HUES6 (cell line): ENCODE measurements at regions not wholly inside any gene's neighbourhood (a gene's known extent, or its start where the extent isn't known, plus 50 kb on each side); places are given as distances from the start of the nearest gene placed in this dataset.

Experiments used
- H3K27ac ChIP-seq: 2 replicates; pipeline ENCODE4 v1.7.0; 2013; ENCODE audit warnings: low read depth, mild to moderate bottlenecking, low read length, inconsistent platforms
- H3K27me3 ChIP-seq: 2 replicates; pipeline ENCODE4 v1.6.1; 2013; ENCODE audit warnings: low read length; ENCODE audit not compliant: control insufficient read depth, insufficient read depth
- H3K36me3 ChIP-seq: 2 replicates; pipeline ENCODE4 v1.6.1; 2013; ENCODE audit warnings: low read length; ENCODE audit not compliant: control insufficient read depth, insufficient read depth
- H3K4me1 ChIP-seq: 2 replicates; pipeline ENCODE4 v1.6.1; 2013; ENCODE audit warnings: low read length; ENCODE audit not compliant: control insufficient read depth, insufficient read depth
- H3K4me3 ChIP-seq: 2 replicates; pipeline ENCODE4 v1.5.1; 2013; ENCODE audit warnings: low read depth, low read length
- H3K9ac ChIP-seq: one replicate; pipeline ENCODE4 v1.6.1; 2013; ENCODE audit warnings: mild to moderate bottlenecking, low read length
- H3K9me3 ChIP-seq: 2 replicates; pipeline ENCODE4 v1.6.1; 2013; ENCODE audit warnings: low read depth, low read length; ENCODE audit not compliant: control insufficient read depth, insufficient read depth

DNA sequence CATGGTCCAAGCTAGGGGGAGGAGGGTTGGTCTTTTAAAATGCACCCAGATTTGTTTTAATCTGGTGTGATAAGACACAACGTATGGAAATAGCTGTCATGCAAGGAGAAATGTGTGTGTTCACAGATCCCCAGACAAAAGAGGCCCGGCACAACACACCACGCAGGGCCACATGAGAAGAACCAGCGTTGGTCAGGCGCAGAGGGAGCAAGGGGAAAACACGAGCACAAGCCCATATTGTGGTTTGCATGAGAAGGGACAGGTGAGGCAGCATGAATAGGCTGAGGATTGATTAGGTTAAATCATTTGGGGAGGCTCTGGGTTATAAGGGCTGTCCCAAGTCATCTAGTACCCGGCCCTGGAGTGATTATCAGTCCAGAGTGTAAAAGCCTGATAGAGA is 272.5 kb upstream of the NCKAP5 start:
- Histone ChIP-seq H3K9me3 (no peaks in the 10 kb centered on the region), H3K4me3 (no peak overlapping the region), H3K4me1 (no peaks in the 10 kb centered on the region), H3K9ac (no peak overlapping the region), H3K27ac (no peak overlapping the region), H3K27me3 (no peaks in the 10 kb centered on the region), H3K36me3 (no peaks in the 10 kb centered on the region)

DNA sequence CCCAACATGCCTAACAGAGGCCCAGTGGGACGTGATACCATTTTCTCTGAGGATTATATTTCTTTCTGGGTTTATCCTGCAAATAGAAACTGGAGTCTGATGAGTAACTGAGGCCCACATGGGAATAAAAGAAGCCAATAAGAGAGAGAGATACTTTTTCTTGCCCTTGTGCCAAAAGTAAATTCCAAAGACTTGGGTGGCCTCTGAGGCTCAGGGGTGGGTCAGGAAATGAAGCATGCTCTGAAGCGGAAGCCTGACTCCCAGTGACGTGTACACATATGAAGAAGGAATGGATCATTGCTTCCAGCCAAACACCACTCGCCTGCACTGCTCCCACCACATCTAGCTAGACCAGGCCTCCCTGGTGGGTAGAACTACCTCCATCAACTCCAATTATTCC is 273.6 kb upstream of the NCKAP5 start:
- Histone ChIP-seq H3K27ac (no peak overlapping the region), H3K4me3 (no peak overlapping the region), H3K4me1 (no peaks in the 10 kb centered on the region), H3K27me3 (no peaks in the 10 kb centered on the region), H3K9ac (no peak overlapping the region), H3K9me3 (no peaks in the 10 kb centered on the region), H3K36me3 (no peaks in the 10 kb centered on the region)

DNA sequence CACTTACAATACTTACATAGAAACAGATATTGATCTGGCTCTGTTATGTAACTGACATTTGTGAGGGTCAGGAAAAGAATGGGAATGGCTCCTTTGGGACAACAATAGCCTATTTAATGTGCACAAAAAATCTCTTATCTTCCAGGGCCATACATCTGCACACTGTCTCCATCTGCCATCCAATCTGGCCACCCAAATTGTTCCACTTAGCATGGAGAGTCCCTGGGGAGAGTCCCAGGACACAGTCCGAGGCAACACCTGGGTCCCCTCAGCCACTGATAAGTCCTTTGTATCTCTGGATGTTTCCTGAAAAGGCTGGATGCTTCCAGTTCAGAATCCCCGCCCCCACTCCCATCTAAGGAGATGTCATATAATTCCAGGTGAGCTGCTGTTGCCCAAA is 274.2 kb upstream of the NCKAP5 start:
- H3K9ac ChIP-seq: no peak overlapping the region
- H3K36me3 ChIP-seq: no peaks in the 10 kb centered on the region
- H3K9me3 ChIP-seq: no peaks in the 10 kb centered on the region
- no peaks in the 10 kb centered on the region for H3K27me3 ChIP-seq
- H3K27ac ChIP-seq: no peak overlapping the region
- no peak overlapping the region for H3K4me3 ChIP-seq
- no peaks in the 10 kb centered on the region for H3K4me1 ChIP-seq

DNA sequence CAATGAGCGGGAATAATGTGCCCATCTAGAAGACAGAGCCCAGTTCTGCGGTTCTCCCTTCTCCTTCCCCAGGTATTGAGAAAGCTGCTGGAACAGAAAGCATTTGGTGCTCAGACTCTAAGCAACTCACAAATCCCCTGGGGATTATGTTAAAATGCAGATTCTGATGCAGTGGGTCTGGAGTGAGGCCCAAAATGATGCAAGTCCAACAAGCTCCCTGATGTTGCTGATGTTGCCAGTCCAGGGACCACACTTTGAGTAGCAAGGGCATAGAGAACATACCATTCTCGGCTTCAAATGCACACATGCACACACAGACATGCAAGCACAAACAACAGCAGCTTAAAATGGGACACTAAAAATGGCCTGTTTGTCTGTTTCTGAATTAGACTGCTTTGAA is 274.8 kb upstream of the NCKAP5 start:
- Histone ChIP-seq H3K4me1 (no peaks in the 10 kb centered on the region), H3K4me3 (no peak overlapping the region), H3K9me3 (no peaks in the 10 kb centered on the region), H3K27me3 (no peaks in the 10 kb centered on the region), H3K27ac (no peak overlapping the region), H3K36me3 (no peaks in the 10 kb centered on the region), H3K9ac (no peak overlapping the region)

- H3K27ac ChIP-seq: no peak overlapping the region
- no peaks in the 10 kb centered on the region for H3K27me3 ChIP-seq
Measured at GRCh38 chr2:133843551-133843950, 275.3 kb upstream of the NCKAP5 start.

GRCh38 chr2:133844214-133844892 is 276.1 kb upstream of the NCKAP5 start:
- no peak overlapping the region for H3K9ac ChIP-seq
- H3K36me3 ChIP-seq: no peaks in the 10 kb centered on the region
- H3K27me3 ChIP-seq: no peaks in the 10 kb centered on the region
- no peak overlapping the region for H3K4me3 ChIP-seq
- H3K4me1 ChIP-seq: no peaks in the 10 kb centered on the region
- no peak overlapping the region for H3K27ac ChIP-seq
- no peaks in the 10 kb centered on the region for H3K9me3 ChIP-seq

More at GRCh38 chr2:133843551-133843950, 275.3 kb upstream of the NCKAP5 start:
- Histone ChIP-seq H3K4me1 (no peaks in the 10 kb centered on the region), H3K9ac (no peak overlapping the region), H3K36me3 (no peaks in the 10 kb centered on the region), H3K4me3 (no peak overlapping the region), H3K9me3 (no peaks in the 10 kb centered on the region)

- Histone ChIP-seq H3K27me3 (no peaks in the 10 kb centered on the region), H3K36me3 (no peaks in the 10 kb centered on the region), H3K4me3 (no peak overlapping the region), H3K27ac (no peak overlapping the region), H3K4me1 (no peaks in the 10 kb centered on the region), H3K9ac (no peak overlapping the region), H3K9me3 (0 out of 2 replicates have a peak, but pooled peaks cover under 1% of the 10 kb centered on the region)
Measured at GRCh38 chr2:133846476-133846875, 278.2 kb upstream of the NCKAP5 start.

- Histone ChIP-seq H3K4me1 (no peaks in the 10 kb centered on the region), H3K4me3 (no peak overlapping the region), H3K9me3 (peaks cover 7% of the 10 kb centered on the region; the same call in 1 of the 2 replicates), H3K27me3 (no peaks in the 10 kb centered on the region), H3K36me3 (no peaks in the 10 kb centered on the region), H3K9ac (no peak overlapping the region), H3K27ac (no peak overlapping the region)
Measured at GRCh38 chr2:133847591-133847990, 279.3 kb upstream of the NCKAP5 start.

DNA sequence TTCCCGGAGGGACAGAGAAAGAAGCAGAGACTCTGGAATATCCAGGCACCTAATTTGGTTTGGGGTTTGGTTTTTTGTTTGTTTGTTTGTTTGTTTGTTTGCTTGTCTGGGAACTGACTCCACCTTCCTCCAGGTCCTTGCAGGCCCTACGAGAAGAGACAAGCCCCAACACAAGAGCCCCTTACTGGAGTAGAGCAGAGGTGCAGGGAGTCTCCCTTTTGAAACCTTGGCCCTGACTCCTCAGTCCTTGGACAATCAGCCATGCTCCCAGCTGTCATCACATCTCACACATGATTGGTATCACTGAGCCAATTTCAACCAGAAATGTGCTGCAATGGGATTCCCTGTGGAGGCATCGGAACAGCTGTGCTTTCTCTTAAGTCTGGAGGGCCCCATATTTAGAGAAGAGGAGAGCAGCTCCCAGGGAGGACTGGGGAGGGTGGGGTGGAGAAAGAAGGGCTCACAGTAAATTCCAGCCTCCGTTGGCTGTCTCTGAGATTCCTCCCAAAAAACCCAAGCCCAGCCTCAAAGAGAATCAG is 279.9 kb upstream of the NCKAP5 start:
- Histone ChIP-seq H3K27ac (no peak overlapping the region), H3K9me3 (peaks cover 10% of the 10 kb centered on the region), H3K4me3 (no peak overlapping the region)

DNA sequence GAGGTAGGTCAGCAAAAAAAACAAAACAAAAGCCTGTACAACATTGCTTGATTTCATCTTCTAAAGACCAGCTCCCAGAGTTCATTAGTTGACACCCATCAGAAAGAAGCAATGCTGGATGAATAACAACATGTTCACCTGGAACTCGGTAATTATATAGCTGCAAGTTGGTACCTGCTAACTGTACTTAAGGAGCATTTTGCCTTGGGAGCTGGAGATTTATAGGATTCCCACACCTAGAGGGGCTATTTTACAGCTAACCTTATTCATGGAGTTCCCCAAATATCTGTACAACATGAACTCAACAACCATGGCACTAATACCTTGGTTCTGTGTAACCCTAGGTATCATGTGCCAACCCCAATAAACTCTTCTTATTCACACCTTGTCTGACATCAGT is 281.1 kb upstream of the NCKAP5 start:
- H3K27me3 ChIP-seq: no peaks in the 10 kb centered on the region
- no peak overlapping the region for H3K4me3 ChIP-seq
- H3K27ac ChIP-seq: no peak overlapping the region
- no peaks in the 10 kb centered on the region for H3K4me1 ChIP-seq
- H3K36me3 ChIP-seq: no peaks in the 10 kb centered on the region
- H3K9ac ChIP-seq: no peak overlapping the region
- H3K9me3 ChIP-seq: peaks cover 18% of the 10 kb centered on the region

More for the DNA sequence above, 279.9 kb upstream of the NCKAP5 start:
- Histone ChIP-seq H3K9ac (no peak overlapping the region), H3K4me1 (no peaks in the 10 kb centered on the region), H3K36me3 (no peaks in the 10 kb centered on the region), H3K27me3 (no peaks in the 10 kb centered on the region)

GRCh38 chr2:133854603-133855200 is 286.4 kb upstream of the NCKAP5 start:
- Histone ChIP-seq H3K4me1 (no peaks in the 10 kb centered on the region), H3K9ac (no peak overlapping the region), H3K27ac (no peak overlapping the region)

More at GRCh38 chr2:133854603-133855200, 286.4 kb upstream of the NCKAP5 start:
- Histone ChIP-seq H3K36me3 (no peaks in the 10 kb centered on the region), H3K9me3 (peaks cover 18% of the 10 kb centered on the region), H3K27me3 (no peaks in the 10 kb centered on the region; the same call in 1 of the 2 replicates), H3K4me3 (no peak overlapping the region)
